ENCODE measurements at regions not wholly inside any gene's neighbourhood (a gene's known extent, or its start where the extent isn't known, plus 50 kb on each side); places are given as distances from the start of the nearest gene placed in this dataset.

- no peak overlapping the region for H3K4me3 ChIP-seq (ENCODE audit: low read length)
- DNase-seq (ENCODE audit: low read depth): no peak
- no peak for TF ChIP-seq CTCF (conservative IDR thresholded peaks at IDR 0.05; ENCODE audit: low read length)
Measured at GRCh38 chr3:184652465-184652864, 59.4 kb downstream of the MAGEF1 start.

- no peak for DNase-seq (ENCODE audit: low read depth)
- H3K4me3 ChIP-seq (ENCODE audit: low read length): no peak overlapping the region
- no peak for TF ChIP-seq CTCF (conservative IDR thresholded peaks at IDR 0.05; ENCODE audit: low read length)
Measured at GRCh38 chr3:184651904-184652303, 60.0 kb downstream of the MAGEF1 start.

GRCh38 chr3:184648636-184649035, 63.2 kb downstream of the MAGEF1 start:
- no peak for DNase-seq (ENCODE audit: low read depth)
- no peak for TF ChIP-seq CTCF (conservative IDR thresholded peaks at IDR 0.05; ENCODE audit: low read length)
- no peak overlapping the region for H3K4me3 ChIP-seq (ENCODE audit: low read length)

GRCh38 chr3:184647405-184647936, 64.4 kb downstream of the MAGEF1 start:
- TF ChIP-seq CTCF (conservative IDR thresholded peaks at IDR 0.05; ENCODE audit: low read length): no peak
- H3K4me3 ChIP-seq (ENCODE audit: low read length): no peak overlapping the region
- DNase-seq (ENCODE audit: low read depth): no peak

- no peak for TF ChIP-seq CTCF (conservative IDR thresholded peaks at IDR 0.05; ENCODE audit: low read length)
- H3K4me3 ChIP-seq (ENCODE audit: low read length): no peak overlapping the region
- no peak for DNase-seq (ENCODE audit: low read depth)
Measured at GRCh38 chr3:184645336-184645735, 66.5 kb downstream of the MAGEF1 start.

- no peak overlapping the region for H3K4me3 ChIP-seq (ENCODE audit: low read length)
- no peak for DNase-seq (ENCODE audit: low read depth)
- TF ChIP-seq CTCF (conservative IDR thresholded peaks at IDR 0.05; ENCODE audit: low read length): no peak
Measured at GRCh38 chr3:184643442-184643841, 68.4 kb downstream of the MAGEF1 start.

GRCh38 chr3:184642631-184643285, 69.1 kb downstream of the MAGEF1 start:
- no peak for DNase-seq (ENCODE audit: low read depth)
- no peak for TF ChIP-seq CTCF (conservative IDR thresholded peaks at IDR 0.05; ENCODE audit: low read length)
- no peak overlapping the region for H3K4me3 ChIP-seq (ENCODE audit: low read length)
